ENCODE measurements at regions not wholly inside any gene's neighbourhood (a gene's known extent, or its start where the extent isn't known, plus 50 kb on each side); places are given as distances from the start of the nearest gene placed in this dataset.

DNA sequence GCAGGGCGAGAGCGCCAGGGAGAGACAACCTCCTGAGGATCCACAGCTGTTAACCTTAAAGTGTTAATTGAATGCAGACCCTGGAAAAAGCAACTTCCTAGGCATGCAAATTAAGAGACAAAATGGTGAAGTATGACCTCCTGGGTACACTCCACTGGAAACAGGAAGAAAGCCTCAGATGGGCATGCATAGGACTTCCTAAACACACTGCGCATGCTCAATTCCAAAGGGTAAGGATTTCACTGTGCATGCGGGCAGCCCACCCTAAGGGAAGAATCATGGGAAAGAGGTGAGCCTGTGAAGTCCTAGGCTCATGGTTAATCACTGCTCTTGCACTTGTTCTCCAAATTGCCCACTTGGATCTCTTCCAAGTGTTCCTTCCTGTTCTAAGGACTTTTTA is 80.5 kb upstream of the CAPRIN2 start:
- no peak overlapping the region for H3K4me3 ChIP-seq (replicated peaks; ENCODE audit: insufficient read depth, low read length)
- no peak for DNase-seq (ENCODE audit: low read depth in 1 of 2, low spot score in 1 of 2)
- no peak overlapping the region for H3K27ac ChIP-seq (replicated peaks)
- H3K27me3 ChIP-seq (ENCODE audit: insufficient read depth, poor library complexity, severe bottlenecking): peaks cover 2% of the 10 kb centered on the region
- TF ChIP-seq SPI1 (IDR thresholded peaks at IDR 0.05; ENCODE audit: borderline replicate concordance, low read depth): no peak
- TF ChIP-seq GABPA (IDR thresholded peaks at IDR 0.05; ENCODE audit: low read depth): no peak

DNA sequence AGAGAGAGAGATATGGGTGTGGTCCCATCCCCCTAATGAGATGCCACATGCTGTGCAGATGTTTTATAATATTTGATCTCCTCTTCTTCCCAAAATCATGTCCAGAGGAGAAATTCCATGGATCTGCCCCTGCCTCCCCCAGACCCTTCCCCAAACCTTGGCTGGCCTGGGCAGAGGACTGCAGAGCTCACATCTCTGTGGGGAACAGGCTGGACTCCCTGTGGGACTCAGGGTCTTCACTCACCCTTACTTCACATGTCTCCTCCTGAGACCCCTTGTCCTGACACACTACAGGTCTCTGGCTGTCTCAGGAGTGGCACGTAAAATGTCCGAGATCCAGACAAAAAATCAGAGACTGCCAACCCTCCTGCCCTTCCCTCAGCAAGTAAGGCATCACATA is 76.0 kb upstream of the CAPRIN2 start:
- no peak for DNase-seq (ENCODE audit: low read depth in 1 of 2, low spot score in 1 of 2)
- TF ChIP-seq, protein P1, sequence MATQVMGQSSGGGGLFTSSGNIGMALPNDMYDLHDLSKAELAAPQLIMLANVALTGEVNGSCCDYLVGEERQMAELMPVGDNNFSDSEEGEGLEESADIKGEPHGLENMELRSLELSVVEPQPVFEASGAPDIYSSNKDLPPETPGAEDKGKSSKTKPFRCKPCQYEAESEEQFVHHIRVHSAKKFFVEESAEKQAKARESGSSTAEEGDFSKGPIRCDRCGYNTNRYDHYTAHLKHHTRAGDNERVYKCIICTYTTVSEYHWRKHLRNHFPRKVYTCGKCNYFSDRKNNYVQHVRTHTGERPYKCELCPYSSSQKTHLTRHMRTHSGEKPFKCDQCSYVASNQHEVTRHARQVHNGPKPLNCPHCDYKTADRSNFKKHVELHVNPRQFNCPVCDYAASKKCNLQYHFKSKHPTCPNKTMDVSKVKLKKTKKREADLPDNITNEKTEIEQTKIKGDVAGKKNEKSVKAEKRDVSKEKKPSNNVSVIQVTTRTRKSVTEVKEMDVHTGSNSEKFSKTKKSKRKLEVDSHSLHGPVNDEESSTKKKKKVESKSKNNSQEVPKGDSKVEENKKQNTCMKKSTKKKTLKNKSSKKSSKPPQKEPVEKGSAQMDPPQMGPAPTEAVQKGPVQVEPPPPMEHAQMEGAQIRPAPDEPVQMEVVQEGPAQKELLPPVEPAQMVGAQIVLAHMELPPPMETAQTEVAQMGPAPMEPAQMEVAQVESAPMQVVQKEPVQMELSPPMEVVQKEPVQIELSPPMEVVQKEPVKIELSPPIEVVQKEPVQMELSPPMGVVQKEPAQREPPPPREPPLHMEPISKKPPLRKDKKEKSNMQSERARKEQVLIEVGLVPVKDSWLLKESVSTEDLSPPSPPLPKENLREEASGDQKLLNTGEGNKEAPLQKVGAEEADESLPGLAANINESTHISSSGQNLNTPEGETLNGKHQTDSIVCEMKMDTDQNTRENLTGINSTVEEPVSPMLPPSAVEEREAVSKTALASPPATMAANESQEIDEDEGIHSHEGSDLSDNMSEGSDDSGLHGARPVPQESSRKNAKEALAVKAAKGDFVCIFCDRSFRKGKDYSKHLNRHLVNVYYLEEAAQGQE (IDR thresholded peaks at IDR 0.05; ENCODE audit: insufficient replicate concordance, low read depth): no peak
- TF ChIP-seq POLR2AphosphoS5 (IDR thresholded peaks at IDR 0.05; ENCODE audit: low read depth) (no peak), SPI1 (IDR thresholded peaks at IDR 0.05; ENCODE audit: borderline replicate concordance, low read depth) (no peak), GABPA (IDR thresholded peaks at IDR 0.05; ENCODE audit: low read depth) (no peak)
- TF ChIP-seq, protein P2, sequence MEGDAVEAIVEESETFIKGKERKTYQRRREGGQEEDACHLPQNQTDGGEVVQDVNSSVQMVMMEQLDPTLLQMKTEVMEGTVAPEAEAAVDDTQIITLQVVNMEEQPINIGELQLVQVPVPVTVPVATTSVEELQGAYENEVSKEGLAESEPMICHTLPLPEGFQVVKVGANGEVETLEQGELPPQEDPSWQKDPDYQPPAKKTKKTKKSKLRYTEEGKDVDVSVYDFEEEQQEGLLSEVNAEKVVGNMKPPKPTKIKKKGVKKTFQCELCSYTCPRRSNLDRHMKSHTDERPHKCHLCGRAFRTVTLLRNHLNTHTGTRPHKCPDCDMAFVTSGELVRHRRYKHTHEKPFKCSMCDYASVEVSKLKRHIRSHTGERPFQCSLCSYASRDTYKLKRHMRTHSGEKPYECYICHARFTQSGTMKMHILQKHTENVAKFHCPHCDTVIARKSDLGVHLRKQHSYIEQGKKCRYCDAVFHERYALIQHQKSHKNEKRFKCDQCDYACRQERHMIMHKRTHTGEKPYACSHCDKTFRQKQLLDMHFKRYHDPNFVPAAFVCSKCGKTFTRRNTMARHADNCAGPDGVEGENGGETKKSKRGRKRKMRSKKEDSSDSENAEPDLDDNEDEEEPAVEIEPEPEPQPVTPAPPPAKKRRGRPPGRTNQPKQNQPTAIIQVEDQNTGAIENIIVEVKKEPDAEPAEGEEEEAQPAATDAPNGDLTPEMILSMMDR (IDR thresholded peaks at IDR 0.05; ENCODE audit: insufficient read depth, low read length): no peak
- H3K4me3 ChIP-seq (replicated peaks; ENCODE audit: insufficient read depth, low read length): no peak overlapping the region
- H3K27ac ChIP-seq (replicated peaks): no peak overlapping the region
- H3K27me3 ChIP-seq (ENCODE audit: insufficient read depth, poor library complexity, severe bottlenecking): peaks cover 2% of the 10 kb centered on the region

DNA sequence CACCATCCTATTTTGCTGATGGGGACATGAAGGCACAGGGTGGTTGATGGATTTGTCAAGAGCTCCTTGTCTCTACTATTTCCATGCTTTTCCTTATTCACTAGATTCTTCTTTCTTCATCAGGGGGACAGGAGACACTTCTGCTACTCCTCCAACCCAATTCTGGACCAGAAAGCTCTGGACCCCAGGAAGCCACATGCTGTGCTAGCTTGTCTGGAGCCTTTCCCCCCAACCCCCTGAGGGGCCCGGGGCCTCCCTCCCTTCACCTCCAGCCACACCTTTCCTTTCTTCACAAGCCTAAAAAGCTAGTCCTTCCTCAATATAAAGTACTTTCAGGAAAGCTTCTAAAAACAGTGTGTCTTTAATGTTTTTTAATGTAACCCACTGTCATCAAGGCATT is 75.1 kb upstream of the CAPRIN2 start:
- Histone ChIP-seq H3K27ac (replicated peaks) (no peak overlapping the region), H3K27me3 (ENCODE audit: insufficient read depth, poor library complexity, severe bottlenecking) (peaks cover 2% of the 10 kb centered on the region), H3K4me3 (replicated peaks; ENCODE audit: insufficient read depth, low read length) (no peak overlapping the region)
- TF ChIP-seq GABPA (IDR thresholded peaks at IDR 0.05; ENCODE audit: low read depth): no peak
- TF ChIP-seq, protein P1 (IDR thresholded peaks at IDR 0.05; ENCODE audit: insufficient replicate concordance, low read depth): no peak
- TF ChIP-seq, protein P2 (IDR thresholded peaks at IDR 0.05; ENCODE audit: insufficient read depth, low read length): no peak
- no peak for TF ChIP-seq SPI1 (IDR thresholded peaks at IDR 0.05; ENCODE audit: borderline replicate concordance, low read depth)
- no peak for TF ChIP-seq POLR2AphosphoS5 (IDR thresholded peaks at IDR 0.05; ENCODE audit: low read depth)
- no peak for DNase-seq (ENCODE audit: low read depth in 1 of 2, low spot score in 1 of 2)

DNA sequence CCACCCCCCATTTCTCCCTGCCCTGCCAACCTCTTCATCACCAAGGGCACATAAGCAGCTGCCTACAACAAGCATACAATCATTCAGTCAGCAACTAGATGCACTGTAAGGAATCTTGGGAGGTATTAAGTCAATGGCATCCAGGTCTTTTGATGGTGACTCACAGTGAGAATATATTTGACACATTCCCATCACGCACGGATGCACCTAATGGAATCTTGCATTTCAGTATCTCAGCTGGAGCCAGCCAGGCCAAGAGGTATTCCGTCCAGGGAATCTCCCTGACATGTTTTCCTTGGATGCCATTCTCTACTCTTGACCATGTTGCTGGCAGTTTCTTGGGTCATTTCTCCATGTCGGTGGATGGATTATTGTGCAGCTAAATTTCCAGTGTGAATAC is 73.9 kb upstream of the CAPRIN2 start:
- no peak overlapping the region for H3K4me3 ChIP-seq (replicated peaks; ENCODE audit: insufficient read depth, low read length)
- H3K27me3 ChIP-seq (ENCODE audit: insufficient read depth, poor library complexity, severe bottlenecking): peaks cover 11% of the 10 kb centered on the region
- DNase-seq (ENCODE audit: low read depth in 1 of 2, low spot score in 1 of 2): no peak
- TF ChIP-seq POLR2AphosphoS5 (IDR thresholded peaks at IDR 0.05; ENCODE audit: low read depth): no peak
- TF ChIP-seq GABPA (IDR thresholded peaks at IDR 0.05; ENCODE audit: low read depth): no peak
- TF ChIP-seq, protein P1 (IDR thresholded peaks at IDR 0.05; ENCODE audit: insufficient replicate concordance, low read depth): no peak
- TF ChIP-seq, protein P2 (IDR thresholded peaks at IDR 0.05; ENCODE audit: insufficient read depth, low read length): no peak
- no peak for TF ChIP-seq SPI1 (IDR thresholded peaks at IDR 0.05; ENCODE audit: borderline replicate concordance, low read depth)
- no peak overlapping the region for H3K27ac ChIP-seq (replicated peaks)
